Smooth muscle cell (in vitro differentiated cells): ENCODE measurements at regions not wholly inside any gene's neighbourhood (a gene's known extent, or its start where the extent isn't known, plus 50 kb on each side); places are given as distances from the start of the nearest gene placed in this dataset.

Source experiments
- DNase-seq: peaks from one replicate; lab custom pipeline; 2025; ENCODE audit not compliant: unreplicated experiment; lab: John Stamatoyannopoulos, UW
- H2AFZ ChIP-seq: fragments of 200-600 bp; sonication (generic); 2 replicates; pipeline ENCODE4 v1.6.0; 2016; ENCODE audit warnings: antibody characterized with exemption, low read depth, mild to moderate bottlenecking
- H3F3A ChIP-seq: fragments of 200-600 bp; sonication (generic); 2 replicates; pipeline ENCODE4 v1.6.0; 2017; ENCODE audit warnings: antibody characterized with exemption, low read depth
- H3K27ac ChIP-seq: fragments of 200-600 bp; sonication (generic); 2 replicates; pipeline ENCODE4 v1.5.1; 2016; ENCODE audit warnings: low read depth, mild to moderate bottlenecking
- H3K27me3 ChIP-seq: fragments of 200-600 bp; sonication (generic); 2 replicates; pipeline ENCODE4 v1.6.1; 2016; ENCODE audit warnings: low read depth, mild to moderate bottlenecking
- H3K36me3 ChIP-seq: fragments of 200-600 bp; sonication (generic); 2 replicates; pipeline ENCODE4 v1.5.1; 2016; ENCODE audit warnings: low read depth
- H3K4me1 ChIP-seq: fragments of 200-600 bp; sonication (generic); 2 replicates; pipeline ENCODE4 v1.5.1; 2016; ENCODE audit warnings: low read depth
- H3K4me2 ChIP-seq: fragments of 200-600 bp; sonication (generic); 2 replicates; pipeline ENCODE4 v1.6.0; 2016; ENCODE audit warnings: mild to moderate bottlenecking
- H3K4me3 ChIP-seq: fragments of 200-600 bp; sonication (generic); 2 replicates; pipeline ENCODE4 v1.5.1; 2016; ENCODE audit warnings: mild to moderate bottlenecking
- H3K79me2 ChIP-seq: fragments of 200-600 bp; sonication (generic); 2 replicates; pipeline ENCODE4 v1.6.0; 2016; ENCODE audit warnings: low read depth, mild to moderate bottlenecking
- H3K9ac ChIP-seq: fragments of 200-600 bp; sonication (generic); 2 replicates; pipeline ENCODE4 v1.6.0; 2016; ENCODE audit warnings: low read depth
- H3K9me3 ChIP-seq: fragments of 200-600 bp; sonication (generic); replicated peaks from 2 replicates; pipeline ENCODE4 v1.5.1; 2016; ENCODE audit warnings: low read depth
- H4K20me1 ChIP-seq: fragments of 200-600 bp; sonication (generic); 2 replicates; pipeline ENCODE4 v1.6.0; 2016; ENCODE audit warnings: low read depth
- WGBS: methylation state at CpG from one replicate; pipeline ENCODE4 v1.1.7; 2016; ENCODE audit warnings: low lambda C conversion rate; 5-methylcytosine and 5-hydroxymethylcytosine counted together
- TF ChIP-seq, protein P1 (sequence below): fragments of 200-600 bp; sonication (generic); IDR thresholded peaks from 2 replicates; pipeline ENCODE4 v1.5.1; 2017; ENCODE audit warnings: borderline replicate concordance, mild to moderate bottlenecking, antibody characterized with exemption; ENCODE audit not compliant: insufficient read depth, poor library complexity, severe bottlenecking

DNA sequence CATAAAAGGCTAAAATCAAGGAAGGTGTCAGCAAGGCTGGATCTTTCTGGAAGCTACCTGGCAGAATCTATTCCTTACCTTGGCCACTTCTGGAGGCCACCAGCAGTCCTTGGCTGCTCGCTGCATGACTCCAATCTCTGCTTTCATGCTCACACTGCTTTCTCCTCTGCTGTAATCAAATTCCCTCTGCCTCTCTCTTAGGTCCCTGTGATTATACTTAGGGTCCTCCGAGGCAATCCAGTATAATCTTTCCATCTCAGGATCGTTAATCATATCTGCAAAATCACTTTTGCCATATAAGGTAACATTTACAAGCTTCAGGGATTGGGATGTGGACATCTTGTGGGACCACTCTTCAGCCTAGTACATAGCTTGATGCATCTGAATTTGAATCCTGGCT lies 110.7 kb upstream of the IVNS1ABP start:
- H3K79me2 ChIP-seq = no peaks in the 10 kb centered on the region
- WGBS = 85% methylated on average over 3 of the region's 3 CpGs

DNA sequence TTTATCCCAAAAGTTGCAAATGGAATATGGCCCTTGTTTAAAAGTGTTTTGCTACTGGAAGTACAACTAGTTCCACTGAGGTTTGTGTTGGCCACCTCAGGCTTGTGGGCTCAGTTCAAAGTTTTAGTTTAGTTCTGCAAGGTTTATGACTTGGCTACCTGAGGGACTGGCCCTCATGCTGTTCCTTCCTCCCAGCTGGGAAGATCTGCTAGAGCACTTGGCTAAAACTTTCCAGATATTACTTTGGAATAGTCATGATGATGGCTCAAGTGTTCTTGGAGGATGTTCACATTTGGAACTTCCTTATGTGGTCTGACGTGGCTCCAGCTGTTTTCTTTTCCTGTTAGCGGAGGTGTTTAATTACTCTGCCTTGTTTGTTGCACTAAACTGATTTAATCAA lies 110.2 kb upstream of the IVNS1ABP start:
- no peak overlapping the region for H3K4me3 ChIP-seq
- H3F3A ChIP-seq = no peaks in the 10 kb centered on the region
- no peak overlapping the region for H3K27ac ChIP-seq
- no peak overlapping the region for H3K9ac ChIP-seq
- no peaks in the 10 kb centered on the region for H3K9me3 ChIP-seq
- H3K4me1 ChIP-seq = no peaks in the 10 kb centered on the region
- no peak overlapping the region for H2AFZ ChIP-seq
- 90% methylated on average over 2 of the region's 2 CpGs for WGBS
- no peak for DNase-seq
- no peaks in the 10 kb centered on the region for H3K36me3 ChIP-seq
- H3K79me2 ChIP-seq = no peaks in the 10 kb centered on the region
- TF ChIP-seq, protein P1, sequence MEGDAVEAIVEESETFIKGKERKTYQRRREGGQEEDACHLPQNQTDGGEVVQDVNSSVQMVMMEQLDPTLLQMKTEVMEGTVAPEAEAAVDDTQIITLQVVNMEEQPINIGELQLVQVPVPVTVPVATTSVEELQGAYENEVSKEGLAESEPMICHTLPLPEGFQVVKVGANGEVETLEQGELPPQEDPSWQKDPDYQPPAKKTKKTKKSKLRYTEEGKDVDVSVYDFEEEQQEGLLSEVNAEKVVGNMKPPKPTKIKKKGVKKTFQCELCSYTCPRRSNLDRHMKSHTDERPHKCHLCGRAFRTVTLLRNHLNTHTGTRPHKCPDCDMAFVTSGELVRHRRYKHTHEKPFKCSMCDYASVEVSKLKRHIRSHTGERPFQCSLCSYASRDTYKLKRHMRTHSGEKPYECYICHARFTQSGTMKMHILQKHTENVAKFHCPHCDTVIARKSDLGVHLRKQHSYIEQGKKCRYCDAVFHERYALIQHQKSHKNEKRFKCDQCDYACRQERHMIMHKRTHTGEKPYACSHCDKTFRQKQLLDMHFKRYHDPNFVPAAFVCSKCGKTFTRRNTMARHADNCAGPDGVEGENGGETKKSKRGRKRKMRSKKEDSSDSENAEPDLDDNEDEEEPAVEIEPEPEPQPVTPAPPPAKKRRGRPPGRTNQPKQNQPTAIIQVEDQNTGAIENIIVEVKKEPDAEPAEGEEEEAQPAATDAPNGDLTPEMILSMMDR = no peak
- H3K27me3 ChIP-seq = no peaks in the 10 kb centered on the region
- no peak overlapping the region for H3K4me2 ChIP-seq
- H4K20me1 ChIP-seq = no peaks in the 10 kb centered on the region

More for the DNA sequence above, 110.7 kb upstream of the IVNS1ABP start:
- TF ChIP-seq, protein P1 = no peak
- H3K36me3 ChIP-seq = no peaks in the 10 kb centered on the region
- H3K4me3 ChIP-seq = no peak overlapping the region
- no peak overlapping the region for H3K4me2 ChIP-seq
- H4K20me1 ChIP-seq = no peaks in the 10 kb centered on the region
- H3K9ac ChIP-seq = no peak overlapping the region
- H3K9me3 ChIP-seq = no peaks in the 10 kb centered on the region
- DNase-seq = no peak
- no peaks in the 10 kb centered on the region for H3F3A ChIP-seq
- H3K27ac ChIP-seq = no peak overlapping the region
- no peak overlapping the region for H2AFZ ChIP-seq
- H3K27me3 ChIP-seq = no peaks in the 10 kb centered on the region
- no peaks in the 10 kb centered on the region for H3K4me1 ChIP-seq

DNA sequence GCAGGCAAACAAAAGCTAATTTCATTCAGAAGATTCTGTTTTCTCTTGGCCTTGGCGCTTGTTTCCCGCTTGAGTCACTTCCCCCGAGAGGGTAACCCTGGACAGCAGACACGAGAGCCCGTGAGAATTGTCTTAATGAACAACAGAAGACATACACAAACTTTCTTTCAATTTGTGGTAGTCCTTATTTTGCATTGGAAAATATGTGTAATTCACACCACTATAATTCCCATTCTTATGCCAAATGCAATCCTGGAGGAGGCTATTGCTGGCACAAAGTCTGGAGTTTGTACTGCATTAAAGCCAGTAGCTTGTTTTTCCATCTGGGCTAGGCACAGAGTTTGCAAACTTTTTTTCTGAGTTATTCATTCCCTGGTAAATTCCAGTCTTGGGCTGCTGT lies 109.8 kb upstream of the IVNS1ABP start:
- TF ChIP-seq, protein P1 = no peak
- Histone ChIP-seq H3K4me2 (no peak overlapping the region), H3K79me2 (no peaks in the 10 kb centered on the region), H3K9ac (no peak overlapping the region), H3F3A (no peaks in the 10 kb centered on the region), H3K27ac (no peak overlapping the region), H3K4me3 (no peak overlapping the region), H3K4me1 (no peaks in the 10 kb centered on the region), H3K9me3 (no peaks in the 10 kb centered on the region), H4K20me1 (no peaks in the 10 kb centered on the region), H3K27me3 (no peaks in the 10 kb centered on the region), H3K36me3 (no peaks in the 10 kb centered on the region), H2AFZ (no peak overlapping the region)
- no peak for DNase-seq
- WGBS = 87% methylated on average over 5 of the region's 5 CpGs

GRCh38 chr1:185425163-185425562 lies 108.1 kb upstream of the IVNS1ABP start:
- Histone ChIP-seq H3K27ac (no peak overlapping the region), H4K20me1 (no peaks in the 10 kb centered on the region), H3K36me3 (no peaks in the 10 kb centered on the region), H3K9ac (no peak overlapping the region), H3K4me3 (no peak overlapping the region), H3K79me2 (no peaks in the 10 kb centered on the region), H3K4me1 (no peaks in the 10 kb centered on the region), H3K27me3 (no peaks in the 10 kb centered on the region), H2AFZ (no peak overlapping the region), H3K9me3 (no peaks in the 10 kb centered on the region), H3K4me2 (no peak overlapping the region), H3F3A (no peaks in the 10 kb centered on the region)
- 89% methylated on average over 3 of the region's 3 CpGs for WGBS
- TF ChIP-seq, protein P1 = no peak
- DNase-seq = no peak
